ENCODE measurements at regions not wholly inside any gene's neighbourhood (a gene's known extent, or its start where the extent isn't known, plus 50 kb on each side); places are given as distances from the start of the nearest gene placed in this dataset.

GRCh38 chr6:19551611-19552010 is 285.6 kb upstream of the ID4 start:
- TF ChIP-seq CTCF (IDR thresholded peaks at IDR 0.05; ENCODE audit: low read depth, low read length, poor library complexity, severe bottlenecking) (no peak), EZH2phosphoT487 (IDR thresholded peaks at IDR 0.05; ENCODE audit: borderline replicate concordance, low read length) (no peak)
